Psoas muscle (tissue), 7 donors: ENCODE measurements at regions not wholly inside any gene's neighbourhood (a gene's known extent, or its start where the extent isn't known, plus 50 kb on each side); places are given as distances from the start of the nearest gene placed in this dataset.

ENCODE experiments used
- ATAC-seq, 4 donors: fragments of 200-7000 bp; cut with Tn5 transposase; one replicate each; pipeline ENCODE4 v1.9.1; 2020; ENCODE audit warnings: moderate library complexity in 3 of 4, mild to moderate bottlenecking in 2 of 4
- DNase-seq, 2 donors: peaks; one replicate each; pipeline ENCODE4 v3.0.0-alpha.2; 2020
- H3K27ac ChIP-seq: fragments of 200-600 bp; one replicate; pipeline ENCODE4 v1.8.0; 2022
- H3K27me3 ChIP-seq, 3 donors: fragments of 200-600 bp in 1 of 3; one replicate each; pipeline versions ENCODE4 v1.6.1 to v1.8.0; 2013 to 2022; ENCODE audit warnings: low read length in 2 of 3, mild to moderate bottlenecking in 2 of 3, moderate library complexity in 1 of 3; ENCODE audit not compliant: insufficient read depth in 3 of 3
- H3K36me3 ChIP-seq, 2 donors: fragments of 200-600 bp in 1 of 2; one replicate each; pipeline versions ENCODE4 v1.6.1 to v1.8.0; 2013 to 2022; ENCODE audit warnings: low read depth in 1 of 2, mild to moderate bottlenecking in 1 of 2, moderate library complexity in 1 of 2; ENCODE audit not compliant: insufficient read depth in 1 of 2
- H3K4me1 ChIP-seq: fragments of 200-600 bp; one replicate; pipeline ENCODE4 v1.8.0; 2022
- H3K4me3 ChIP-seq: fragments of 200-600 bp; one replicate; pipeline ENCODE4 v1.8.0; 2022; ENCODE audit warnings: mild to moderate bottlenecking
- H3K9me3 ChIP-seq: fragments of 200-600 bp; one replicate; pipeline ENCODE4 v1.8.0; 2022
- WGBS, 3 donors: extraction: QIAGEN DNeasy Blood & Tissue Kit; methylation state at CpG; one replicate each; pipeline versions ENCODE4 v1.1.6 to v1.1.7; 2013; 5-methylcytosine and 5-hydroxymethylcytosine counted together
- intact Hi-C, 2 donors: fragments of 100-400 bp; cut with DNase I; formaldehyde crosslinking; loops; one replicate each; pipeline versions ENCODE4 v1.11.0 to v1.14.2; 2022
- TF ChIP-seq, protein P1 (sequence below): fragments of 200-600 bp; IDR thresholded peaks from one replicate; pipeline ENCODE4 v1.8.0; 2022; ENCODE audit warnings: antibody characterized with exemption
- donor health status: healthy with polysubstance abuse.
- donor health status: DM: no; HTN: no; CAD: no; lungs with moderate emphysema.
- donor health status: Bipolar disorder and iron deficiency.
- donor health status: healthy.
- donor health status: DM: yes; HTN: yes; CAD: no.
- donor health status: DM: no; HTN: no; CAD: no.
- donor health status: DM: yes; HTN: yes; CAD: no.

DNA sequence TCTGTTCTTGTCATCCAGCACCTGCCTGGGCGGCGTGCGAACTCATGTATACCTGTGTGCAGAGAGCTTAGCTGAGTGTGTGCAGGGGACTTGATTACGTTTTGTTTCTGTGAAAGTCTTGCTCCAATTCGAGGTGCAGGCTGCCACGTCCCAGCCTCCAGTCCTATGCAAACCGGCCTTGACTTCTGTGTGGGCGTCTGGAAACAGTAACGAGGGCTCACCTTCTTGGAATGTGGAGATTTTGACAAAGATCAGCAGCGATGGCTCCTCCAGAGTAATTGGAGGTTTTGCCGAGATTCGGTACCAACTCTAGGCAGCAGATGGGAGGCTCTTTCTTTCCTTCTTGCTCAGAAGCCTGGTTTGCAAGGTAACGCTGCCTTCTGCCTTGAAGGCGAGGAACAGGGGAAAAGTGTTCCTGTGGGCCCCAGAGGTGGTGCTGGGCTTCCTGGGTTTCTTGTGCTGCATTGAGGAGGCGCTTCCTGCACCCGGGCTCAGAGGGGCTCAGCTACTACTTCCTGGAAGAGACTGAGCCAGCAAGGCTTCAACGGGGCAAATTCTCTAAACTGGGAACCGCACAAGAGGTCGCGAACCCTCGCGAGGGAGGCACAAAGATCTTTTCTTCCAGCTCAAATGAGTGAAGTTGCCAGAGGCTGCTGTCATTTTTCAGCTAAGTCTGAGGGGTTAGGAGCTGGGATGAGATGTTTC lies 249.0 kb downstream of the AACS start:
- no peak overlapping the region for H3K27ac ChIP-seq
- H3K36me3 ChIP-seq, result no peaks in the 10 kb centered on the region
- WGBS, 3 donors, result 33 to 37% (median 37%) methylated on average over 22 of the region's 22 CpGs
- TF ChIP-seq, protein P1, sequence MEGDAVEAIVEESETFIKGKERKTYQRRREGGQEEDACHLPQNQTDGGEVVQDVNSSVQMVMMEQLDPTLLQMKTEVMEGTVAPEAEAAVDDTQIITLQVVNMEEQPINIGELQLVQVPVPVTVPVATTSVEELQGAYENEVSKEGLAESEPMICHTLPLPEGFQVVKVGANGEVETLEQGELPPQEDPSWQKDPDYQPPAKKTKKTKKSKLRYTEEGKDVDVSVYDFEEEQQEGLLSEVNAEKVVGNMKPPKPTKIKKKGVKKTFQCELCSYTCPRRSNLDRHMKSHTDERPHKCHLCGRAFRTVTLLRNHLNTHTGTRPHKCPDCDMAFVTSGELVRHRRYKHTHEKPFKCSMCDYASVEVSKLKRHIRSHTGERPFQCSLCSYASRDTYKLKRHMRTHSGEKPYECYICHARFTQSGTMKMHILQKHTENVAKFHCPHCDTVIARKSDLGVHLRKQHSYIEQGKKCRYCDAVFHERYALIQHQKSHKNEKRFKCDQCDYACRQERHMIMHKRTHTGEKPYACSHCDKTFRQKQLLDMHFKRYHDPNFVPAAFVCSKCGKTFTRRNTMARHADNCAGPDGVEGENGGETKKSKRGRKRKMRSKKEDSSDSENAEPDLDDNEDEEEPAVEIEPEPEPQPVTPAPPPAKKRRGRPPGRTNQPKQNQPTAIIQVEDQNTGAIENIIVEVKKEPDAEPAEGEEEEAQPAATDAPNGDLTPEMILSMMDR, result no peak
- no peaks in the 10 kb centered on the region for H3K4me1 ChIP-seq
- no peak for ATAC-seq
- DNase-seq, result no peak
- no peaks in the 10 kb centered on the region for H3K9me3 ChIP-seq
- H3K27me3 ChIP-seq, result no peaks in the 10 kb centered on the region
- no peak overlapping the region for H3K4me3 ChIP-seq
- intact Hi-C loops, result no loop called here

- DNase-seq, result no peak
- 62 to 65% (median 62%) methylated on average over 1 of the region's 1 CpG for WGBS, 3 donors
These were observed 250.5 kb downstream of the AACS start for GRCh38 chr12:125315771-125316170.

DNA sequence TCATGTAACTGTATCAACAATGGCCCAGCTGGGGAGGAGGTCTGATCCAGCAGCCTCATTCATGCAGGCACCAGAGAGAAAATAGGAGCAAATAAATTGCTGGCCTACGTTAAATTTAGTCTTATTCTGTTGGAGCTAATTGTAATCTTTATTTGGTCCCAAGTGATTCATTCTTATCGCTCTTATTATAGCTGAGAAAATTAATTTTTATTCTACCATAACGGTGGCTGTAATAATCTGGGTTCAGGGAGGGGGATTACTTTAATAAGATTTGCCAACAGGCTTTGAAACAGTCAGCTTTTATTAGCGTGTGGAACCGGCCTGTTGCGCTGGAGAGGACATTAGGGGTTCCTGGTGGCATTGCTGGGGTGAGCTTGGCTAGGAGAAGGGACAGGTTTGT lies 254.9 kb downstream of the AACS start:
- TF ChIP-seq, protein P1, result no peak
- ATAC-seq (no peak), DNase-seq (no peak)
- no peak overlapping the region for H3K4me3 ChIP-seq
- H3K27me3 ChIP-seq, result no peaks in the 10 kb centered on the region
- no peaks in the 10 kb centered on the region for H3K4me1 ChIP-seq
- intact Hi-C loops, result no loop called here
- no peak overlapping the region for H3K27ac ChIP-seq
- WGBS, 3 donors, result 45 to 62% (median 49%) methylated on average over 6 of the region's 6 CpGs
- no peaks in the 10 kb centered on the region for H3K9me3 ChIP-seq
- H3K36me3 ChIP-seq, result no peaks in the 10 kb centered on the region

More at GRCh38 chr12:125315771-125316170, 250.5 kb downstream of the AACS start:
- TF ChIP-seq, protein P1, result no peak
- H3K4me3 ChIP-seq, result no peak overlapping the region
- ATAC-seq, result no peak
- intact Hi-C loops, result no loop called here
- H3K9me3 ChIP-seq, result no peaks in the 10 kb centered on the region
- no peaks in the 10 kb centered on the region for H3K27me3 ChIP-seq
- H3K36me3 ChIP-seq, result no peaks in the 10 kb centered on the region
- H3K4me1 ChIP-seq, result no peaks in the 10 kb centered on the region
- H3K27ac ChIP-seq, result no peak overlapping the region

GRCh38 chr12:125324861-125325490 lies 259.7 kb downstream of the AACS start:
- Histone ChIP-seq H3K27ac (no peak overlapping the region), H3K9me3 (no peaks in the 10 kb centered on the region), H3K4me1 (no peaks in the 10 kb centered on the region), H3K27me3 (peaks cover 0 to 11% (median 6%) of the 10 kb centered on the region in 3 donors), H3K4me3 (no peak overlapping the region), H3K36me3 (no peaks in the 10 kb centered on the region)
- intact Hi-C loops, result no loop called here
- 65 to 69% (median 68%) methylated on average over 9 of the region's 9 CpGs for WGBS, 3 donors
- TF ChIP-seq, protein P1, result no peak
- DNase-seq (no peak), ATAC-seq (no peak)
